ENCODE measurements at regions not wholly inside any gene's neighbourhood (a gene's known extent, or its start where the extent isn't known, plus 50 kb on each side); places are given as distances from the start of the nearest gene placed in this dataset.
"Not testable (repeated sequence)": the region's sequence is repeated elsewhere in the genome, so short reads cannot be mapped to it uniquely, and the experiment has no call there.

DNA sequence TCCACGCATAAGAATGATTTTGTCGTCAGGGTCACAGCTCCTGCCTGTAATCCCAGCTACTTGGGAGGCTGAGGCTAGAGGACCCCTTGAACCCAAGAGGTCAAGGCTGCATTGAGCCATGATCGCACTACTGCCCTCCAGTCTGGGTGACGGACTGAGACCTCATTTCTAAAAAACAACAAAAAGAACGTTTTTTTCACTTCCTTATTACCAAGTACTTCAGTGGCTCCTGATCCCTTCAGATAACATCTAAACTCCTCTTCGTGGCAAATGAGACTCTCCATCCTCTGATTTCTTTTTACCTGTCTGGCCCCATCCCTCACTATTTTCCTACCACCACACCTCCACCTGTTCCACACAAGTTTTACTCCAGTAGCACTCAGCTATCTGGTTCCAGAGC, 105.4 kb upstream of the TLK1 start:
- H3K4me3 ChIP-seq (ENCODE audit: low read depth, low read length), result no peak overlapping the region
- CTCF ChIA-PET, result interaction anchor here (0.6 kb wide), 1 partner anchor 147 kb away, joined by 3 read pairs; no protein-coding TSS in a partner anchor
- no peak for DNase-seq (ENCODE audit: low read depth)
- no peaks in the 10 kb centered on the region for H3K36me3 ChIP-seq (ENCODE audit: control insufficient read depth, insufficient read depth, low read length)
- H3K27me3 ChIP-seq (ENCODE audit: control insufficient read depth, insufficient read depth, low read length), result no peaks in the 10 kb centered on the region
- POLR2A ChIA-PET, result no interaction called here
- TF ChIP-seq, protein P1, sequence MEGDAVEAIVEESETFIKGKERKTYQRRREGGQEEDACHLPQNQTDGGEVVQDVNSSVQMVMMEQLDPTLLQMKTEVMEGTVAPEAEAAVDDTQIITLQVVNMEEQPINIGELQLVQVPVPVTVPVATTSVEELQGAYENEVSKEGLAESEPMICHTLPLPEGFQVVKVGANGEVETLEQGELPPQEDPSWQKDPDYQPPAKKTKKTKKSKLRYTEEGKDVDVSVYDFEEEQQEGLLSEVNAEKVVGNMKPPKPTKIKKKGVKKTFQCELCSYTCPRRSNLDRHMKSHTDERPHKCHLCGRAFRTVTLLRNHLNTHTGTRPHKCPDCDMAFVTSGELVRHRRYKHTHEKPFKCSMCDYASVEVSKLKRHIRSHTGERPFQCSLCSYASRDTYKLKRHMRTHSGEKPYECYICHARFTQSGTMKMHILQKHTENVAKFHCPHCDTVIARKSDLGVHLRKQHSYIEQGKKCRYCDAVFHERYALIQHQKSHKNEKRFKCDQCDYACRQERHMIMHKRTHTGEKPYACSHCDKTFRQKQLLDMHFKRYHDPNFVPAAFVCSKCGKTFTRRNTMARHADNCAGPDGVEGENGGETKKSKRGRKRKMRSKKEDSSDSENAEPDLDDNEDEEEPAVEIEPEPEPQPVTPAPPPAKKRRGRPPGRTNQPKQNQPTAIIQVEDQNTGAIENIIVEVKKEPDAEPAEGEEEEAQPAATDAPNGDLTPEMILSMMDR (IDR thresholded peaks at IDR 0.05; ENCODE audit: insufficient read depth, low read depth, low read length), result no peak

DNA sequence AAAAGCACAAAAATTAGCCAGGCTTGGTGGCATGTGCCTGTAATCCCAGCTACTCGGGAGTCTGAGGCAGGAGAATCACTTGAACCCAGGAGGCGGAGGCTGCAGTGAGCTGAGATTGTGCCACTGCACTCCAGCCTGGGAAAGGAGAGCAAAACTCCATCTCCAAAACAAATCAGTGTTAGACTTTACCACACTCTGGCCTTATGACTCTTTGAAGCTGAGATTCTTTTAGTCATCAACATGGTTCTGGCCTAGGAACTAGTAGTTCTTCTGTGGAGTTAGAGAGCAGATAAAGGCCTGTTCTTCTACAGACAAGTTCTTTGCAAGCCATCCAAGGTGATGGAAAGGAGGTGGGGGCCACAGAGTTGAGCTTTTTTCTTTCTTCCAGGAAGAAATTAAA, 100.8 kb upstream of the TLK1 start:
- H3K4me3 ChIP-seq (ENCODE audit: low read depth, low read length); DNase-seq (ENCODE audit: low read depth); POLR2A ChIA-PET; H3K27me3 ChIP-seq (ENCODE audit: control insufficient read depth, insufficient read depth, low read length); H3K36me3 ChIP-seq (ENCODE audit: control insufficient read depth, insufficient read depth, low read length): not testable (repeated sequence)
- CTCF ChIA-PET, result interaction anchor here (0.8 to 1.4 kb wide), 4 partner anchors 12 to 17 kb away, joined by 3 to 5 read pairs (median 3); no protein-coding TSS in a partner anchor

DNA sequence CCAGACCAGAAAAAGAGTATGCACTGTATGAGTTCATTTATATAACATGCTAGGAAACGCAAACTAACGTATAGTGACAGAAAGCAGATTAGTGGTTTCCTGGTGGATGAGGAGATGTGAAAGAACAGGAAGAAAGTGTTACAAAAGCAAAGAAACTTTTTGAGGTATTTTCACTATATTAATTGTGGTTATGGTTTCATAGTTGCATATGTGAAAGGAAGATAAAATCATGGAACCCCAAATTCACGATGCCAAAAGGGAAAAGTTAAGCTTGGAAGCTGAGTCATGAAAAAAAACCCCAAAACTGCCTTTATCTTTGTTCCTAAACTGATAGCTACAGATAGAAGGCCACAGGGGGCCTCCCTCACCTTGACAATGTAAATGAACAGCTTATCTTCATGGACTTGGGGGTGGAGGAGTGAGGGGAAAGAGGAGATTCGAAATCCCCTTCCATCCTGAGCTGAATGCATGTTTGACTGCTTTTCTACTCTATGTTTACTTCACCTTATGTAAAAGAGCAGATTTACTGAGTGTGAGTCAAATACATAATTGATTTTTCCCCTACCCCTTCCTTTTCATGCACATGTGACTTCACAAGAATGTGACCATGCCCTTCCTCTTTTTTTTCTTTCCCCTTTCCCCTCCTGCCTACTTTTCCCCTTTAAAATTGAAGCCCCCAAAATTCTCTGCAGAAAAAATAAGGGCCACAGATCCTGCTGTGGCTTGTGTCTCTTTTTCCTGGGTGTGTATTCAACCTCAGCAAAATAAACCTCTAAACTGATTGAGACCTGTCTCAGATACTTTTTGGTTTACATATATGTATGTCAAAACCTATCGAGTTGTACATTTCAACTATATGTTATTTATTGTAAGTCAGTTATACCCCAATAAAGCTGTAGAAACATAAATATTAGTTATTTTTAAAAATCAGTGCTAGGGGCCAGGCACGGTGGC, 100.1 kb upstream of the TLK1 start:
- TF ChIP-seq, protein P1 (IDR thresholded peaks at IDR 0.05; ENCODE audit: insufficient read depth, low read depth, low read length), result no peak
- no peaks in the 10 kb centered on the region for H3K27me3 ChIP-seq (ENCODE audit: control insufficient read depth, insufficient read depth, low read length)
- no peak for DNase-seq (ENCODE audit: low read depth)
- CTCF ChIA-PET, result interaction anchor here (0.8 to 1.4 kb wide), 3 partner anchors 10 to 15 kb away, joined by 3 to 5 read pairs (median 3); no protein-coding TSS in a partner anchor
- H3K36me3 ChIP-seq (ENCODE audit: control insufficient read depth, insufficient read depth, low read length), result no peaks in the 10 kb centered on the region
- no peak overlapping the region for H3K4me3 ChIP-seq (ENCODE audit: low read depth, low read length)
- POLR2A ChIA-PET, result no interaction called here

DNA sequence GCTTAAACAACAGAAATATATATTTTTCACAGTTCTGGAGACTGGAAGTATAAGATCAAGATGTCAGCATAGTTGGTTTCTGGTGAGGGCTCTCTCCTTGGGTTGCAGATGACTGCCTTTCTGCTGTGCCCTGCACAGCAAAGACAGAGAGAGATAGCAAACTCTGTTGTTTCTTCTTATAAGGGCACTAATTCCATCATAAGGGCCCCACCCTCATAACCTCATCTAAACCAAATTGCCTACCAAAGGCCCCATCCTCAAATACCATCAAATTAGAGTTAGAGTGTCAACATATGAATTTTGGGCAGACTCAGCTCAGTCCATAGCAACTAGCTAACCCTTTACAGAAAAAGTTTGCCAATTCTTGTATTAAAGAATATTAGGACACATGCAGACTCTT, 94.0 kb upstream of the TLK1 start:
- ChIA-PET CTCF (interaction anchor here (0.7 to 1.2 kb wide), 2 partner anchors 10 to 162 kb away, joined by 3 to 4 read pairs; no protein-coding TSS in a partner anchor), POLR2A (no interaction called here)
- no peaks in the 10 kb centered on the region for H3K36me3 ChIP-seq (ENCODE audit: control insufficient read depth, insufficient read depth, low read length)
- TF ChIP-seq, protein P1 (IDR thresholded peaks at IDR 0.05; ENCODE audit: insufficient read depth, low read depth, low read length), result no peak
- no peak overlapping the region for H3K4me3 ChIP-seq (ENCODE audit: low read depth, low read length)
- H3K27me3 ChIP-seq (ENCODE audit: control insufficient read depth, insufficient read depth, low read length), result no peaks in the 10 kb centered on the region
- no peak for DNase-seq (ENCODE audit: low read depth)

DNA sequence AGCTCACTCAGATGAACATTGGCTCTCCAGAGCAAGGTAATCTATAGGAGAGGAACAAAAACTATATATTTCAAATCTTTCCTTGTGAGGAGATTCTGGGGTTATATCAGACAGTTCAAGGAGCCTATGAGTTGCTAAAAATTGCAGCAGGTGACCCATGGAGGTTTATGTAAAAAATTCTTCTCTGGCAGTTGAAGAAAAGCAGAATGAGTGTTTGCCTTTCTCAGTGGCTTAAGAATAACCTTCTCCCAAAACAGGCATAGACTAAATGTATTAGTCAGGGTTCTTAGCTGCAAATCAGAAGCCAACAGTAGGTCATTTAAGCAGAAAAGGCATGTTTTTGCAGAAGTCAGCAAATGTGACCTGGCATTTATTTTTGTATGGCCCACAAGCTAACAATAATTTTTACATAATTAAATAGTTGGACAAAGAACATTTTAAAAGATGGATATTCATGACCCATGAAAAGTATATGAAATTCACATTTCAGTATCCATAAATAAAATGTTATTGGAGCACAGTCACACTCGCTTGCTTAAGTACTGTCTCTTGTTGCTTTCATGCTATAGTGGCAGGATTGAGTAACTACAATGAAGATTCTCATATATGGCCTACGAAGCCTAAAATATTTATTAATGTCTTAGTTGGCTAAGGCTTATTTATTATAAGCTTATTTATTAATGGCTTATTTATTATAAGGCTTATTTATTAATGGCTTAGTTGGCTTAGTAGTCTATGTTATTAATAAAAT, 93.4 kb upstream of the TLK1 start:
- DNase-seq (ENCODE audit: low read depth), result no peak
- CTCF ChIA-PET, result no interaction called here
- H3K36me3 ChIP-seq (ENCODE audit: control insufficient read depth, insufficient read depth, low read length), result no peaks in the 10 kb centered on the region
- H3K27me3 ChIP-seq (ENCODE audit: control insufficient read depth, insufficient read depth, low read length), result no peaks in the 10 kb centered on the region
- H3K4me3 ChIP-seq (ENCODE audit: low read depth, low read length), result no peak overlapping the region
- POLR2A ChIA-PET, result no interaction called here
- TF ChIP-seq, protein P1 (IDR thresholded peaks at IDR 0.05; ENCODE audit: insufficient read depth, low read depth, low read length), result no peak
